Gastroesophageal sphincter (tissue), 2 donors: ENCODE measurements at regions not wholly inside any gene's neighbourhood (a gene's known extent, or its start where the extent isn't known, plus 50 kb on each side); places are given as distances from the start of the nearest gene placed in this dataset.

Experiments used
- POLR2A ChIP-seq, 2 donors: fragments of 450-650 bp; IDR thresholded peaks; one replicate each; pipeline ENCODE4 v1.6.1; 2017; ENCODE audit warnings: antibody characterized with exemption in 2 of 2, mild to moderate bottlenecking in 2 of 2, moderate library complexity in 1 of 2
- POLR2AphosphoS5 ChIP-seq: sonication (generic); formaldehyde crosslinking; IDR thresholded peaks from one replicate; pipeline ENCODE4 v1.6.1; 2017; ENCODE audit warnings: antibody characterized with exemption

- peak; percentile 67 for TF ChIP-seq POLR2AphosphoS5
- TF ChIP-seq POLR2A (IDR thresholded peaks at IDR 0.05) = no peak
Observed at GRCh38 chr16:85238233-85238647, 126.0 kb upstream of the CIBAR2 start.
